ENCODE measurements at regions not wholly inside any gene's neighbourhood (a gene's known extent, or its start where the extent isn't known, plus 50 kb on each side); places are given as distances from the start of the nearest gene placed in this dataset.

- H3K27me3 ChIP-seq, result no peaks in the 10 kb centered on the region
- intact Hi-C loops (cut with DNase I; ENCODE audit: low total_unique reads), result no loop called here
- 60 to 73% (median 71%) methylated on average over 16 to 26 of the region's 26 CpGs for WGBS, 5 donors
- H3K9me3 ChIP-seq, result no peaks in the 10 kb centered on the region
- H3K4me1 ChIP-seq, result peaks cover 4 to 15% (median 9%) of the 10 kb centered on the region in 4 donors
- H3K4me3 ChIP-seq, result no peak overlapping the region
- no peak overlapping the region for H3K27ac ChIP-seq
- no peak for DNase-seq
- no peaks in the 10 kb centered on the region for H3K36me3 ChIP-seq
- TF ChIP-seq POLR2A (IDR thresholded peaks at IDR 0.05) (no peak), EP300 (IDR thresholded peaks at IDR 0.05) (no peak), CTCF (IDR thresholded peaks at IDR 0.05) (no peak), POLR2AphosphoS5 (IDR thresholded peaks at IDR 0.05) (no peak)
These were observed 60.8 kb downstream of the TMEM235 start for GRCh38 chr17:78291944-78292910.

- no peak for DNase-seq
- WGBS, 5 donors, result 78 to 90% (median 86%) methylated on average over 6 to 7 of the region's 7 CpGs
- H3K27me3 ChIP-seq, result no peaks in the 10 kb centered on the region
- no peak for TF ChIP-seq POLR2A (IDR thresholded peaks at IDR 0.05)
- H3K36me3 ChIP-seq, result no peaks in the 10 kb centered on the region
- no peaks in the 10 kb centered on the region for H3K9me3 ChIP-seq
- no peak overlapping the region for H3K4me3 ChIP-seq
- intact Hi-C loops (cut with DNase I; ENCODE audit: low total_unique reads), result no loop called here
- H3K4me1 ChIP-seq, result peaks cover 4 to 15% (median 9%) of the 10 kb centered on the region in 4 donors
- H3K27ac ChIP-seq, result no peak overlapping the region
These were observed 59.3 kb downstream of the TMEM235 start for GRCh38 chr17:78290721-78291120.

Measured in stomach (tissue), 8 donors.